Testis (tissue), 2 donors: ENCODE measurements at regions not wholly inside any gene's neighbourhood (a gene's known extent, or its start where the extent isn't known, plus 50 kb on each side); places are given as distances from the start of the nearest gene placed in this dataset.
"Not testable (repeated sequence)": the region's sequence is repeated elsewhere in the genome, so short reads cannot be mapped to it uniquely, and the experiment has no call there.

Experiments
- CTCF ChIP-seq, 3 experiments: fragments of 450-650 bp in 2 of 3; fragments of 200-600 bp in 1 of 3; sonication (generic) in 1 of 3; IDR thresholded peaks; one replicate each; pipeline ENCODE4 v1.5.1; 2016 to 2019; ENCODE audit warnings: antibody characterized with exemption in 3 of 3, mild to moderate bottlenecking in 2 of 3, moderate library complexity in 1 of 3
- POLR2A ChIP-seq: fragments of 450-650 bp; IDR thresholded peaks from one replicate; pipeline ENCODE4 v1.6.1; 2017; ENCODE audit warnings: antibody characterized with exemption, mild to moderate bottlenecking, moderate library complexity

GRCh38 chr21:9775877-9776276, 745.5 kb upstream of the TPTE start:
- TF ChIP-seq CTCF (IDR thresholded peaks at IDR 0.05); POLR2A: not testable (repeated sequence)
